Astrocyte (in vitro differentiated cells and primary cell): ENCODE measurements at regions not wholly inside any gene's neighbourhood (a gene's known extent, or its start where the extent isn't known, plus 50 kb on each side); places are given as distances from the start of the nearest gene placed in this dataset.

Experiments
- DNase-seq: peaks from one replicate; pipeline ENCODE4 v3.0.0-alpha.2; 2010; ENCODE audit warnings: low read depth
- FAIRE-seq: peaks from 2 replicates; lab custom pipeline; 2011; peaks lifted over from hg19 to GRCh38; lab: Jason Lieb, UNC
- H2AFZ ChIP-seq: 2 replicates; pipeline ENCODE4 v1.6.0; 2012; ENCODE audit warnings: low read depth, low read length, inconsistent platforms
- H3K27ac ChIP-seq: 2 replicates; pipeline ENCODE4 v1.5.1; 2011; ENCODE audit warnings: low read depth, low read length, inconsistent platforms
- H3K27me3 ChIP-seq: 2 replicates; pipeline ENCODE4 v1.6.0; 2011; ENCODE audit warnings: low read length, inconsistent platforms; ENCODE audit not compliant: insufficient read depth
- H3K36me3 ChIP-seq: 2 replicates; pipeline ENCODE4 v1.5.1; 2011; ENCODE audit warnings: low read length, inconsistent platforms; ENCODE audit not compliant: insufficient read depth
- H3K4me1 ChIP-seq: 2 replicates; pipeline ENCODE4 v1.5.1; 2011; ENCODE audit warnings: low read length, inconsistent platforms; ENCODE audit not compliant: insufficient read depth
- H3K4me2 ChIP-seq: 2 replicates; pipeline ENCODE4 v1.6.0; 2012; ENCODE audit warnings: low read length, inconsistent platforms
- H3K4me3 ChIP-seq: 2 replicates; pipeline ENCODE4 v1.5.1; 2011; ENCODE audit warnings: low read depth, mild to moderate bottlenecking, low read length, inconsistent platforms; ENCODE audit not compliant: insufficient read depth
- H3K79me2 ChIP-seq: 2 replicates; pipeline ENCODE4 v1.6.0; 2012; ENCODE audit warnings: mild to moderate bottlenecking, low read length, inconsistent platforms; ENCODE audit not compliant: insufficient read depth
- H3K9ac ChIP-seq: 2 replicates; pipeline ENCODE4 v1.6.0; 2012; ENCODE audit warnings: mild to moderate bottlenecking, low read length, inconsistent platforms
- H3K9me3 ChIP-seq: 2 replicates; pipeline ENCODE4 v1.5.1; 2012; ENCODE audit warnings: low read depth, mild to moderate bottlenecking, low read length, inconsistent platforms; ENCODE audit not compliant: insufficient read depth
- H4K20me1 ChIP-seq: 2 replicates; pipeline ENCODE4 v1.6.0; 2012; ENCODE audit warnings: low read length, inconsistent platforms; ENCODE audit not compliant: insufficient read depth
- H3K27ac Mint-ChIP-seq: one replicate; pipeline ENCODE4 v1.8.0; 2021; ENCODE audit warnings: mild to moderate bottlenecking, mixed read lengths; ENCODE audit not compliant: unreplicated experiment
- H3K27me3 Mint-ChIP-seq: one replicate; pipeline ENCODE4 v1.8.0; 2021; ENCODE audit warnings: low read depth, mixed read lengths; ENCODE audit not compliant: unreplicated experiment
- H3K36me3 Mint-ChIP-seq: one replicate; pipeline ENCODE4 v1.8.0; 2021; ENCODE audit warnings: low read depth, mixed read lengths; ENCODE audit not compliant: unreplicated experiment
- H3K4me1 Mint-ChIP-seq: one replicate; pipeline ENCODE4 v1.8.0; 2021; ENCODE audit warnings: low read depth, mixed read lengths; ENCODE audit not compliant: unreplicated experiment
- H3K4me3 Mint-ChIP-seq: one replicate; pipeline ENCODE4 v1.8.0; 2021; ENCODE audit warnings: mild to moderate bottlenecking, moderate library complexity, mixed read lengths; ENCODE audit not compliant: unreplicated experiment
- H3K9me3 Mint-ChIP-seq: one replicate; pipeline ENCODE4 v1.8.0; 2021; ENCODE audit warnings: mild to moderate bottlenecking, mixed read lengths; ENCODE audit not compliant: unreplicated experiment
- CTCF ChIP-seq: IDR thresholded peaks from 2 replicates; pipeline ENCODE4 v1.5.1; 2011; ENCODE audit warnings: low read depth, mild to moderate bottlenecking, inconsistent platforms, low read length, moderate library complexity; ENCODE audit not compliant: insufficient read depth
- EZH2 ChIP-seq: IDR thresholded peaks from 2 replicates; pipeline ENCODE4 v1.6.1; 2012; ENCODE audit warnings: mild to moderate bottlenecking, low read length, inconsistent platforms; ENCODE audit not compliant: insufficient read depth

DNA sequence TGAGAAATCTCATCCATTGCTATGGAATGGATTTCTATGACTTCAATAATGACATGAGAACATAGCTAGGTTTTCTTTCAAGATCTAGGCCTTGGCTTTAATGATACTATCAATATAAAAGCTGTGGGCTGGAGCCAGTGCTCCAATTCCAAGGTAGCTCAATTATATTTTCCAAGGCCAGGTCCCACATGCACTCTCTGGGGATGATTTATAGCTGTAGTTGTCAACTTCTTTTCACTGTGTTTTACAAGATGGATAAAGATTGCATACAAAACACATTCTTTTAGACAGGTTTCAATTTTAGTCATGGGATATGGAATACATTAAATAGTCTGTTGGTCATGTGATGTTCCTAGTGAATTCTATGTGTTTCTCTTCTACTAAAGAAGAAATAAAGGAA lies 156.7 kb downstream of the DCAF12L1 start:
- no peak overlapping the region for H3K9ac ChIP-seq
- no peaks in the 10 kb centered on the region for H4K20me1 ChIP-seq
- H3K4me2 ChIP-seq: no peak overlapping the region
- H3K4me1 ChIP-seq: no peaks in the 10 kb centered on the region
- no peak overlapping the region for H2AFZ ChIP-seq
- H3K27me3 ChIP-seq: no peaks in the 10 kb centered on the region
- DNase-seq: no peak
- H3K4me3 Mint-ChIP-seq: no peak overlapping the region
- no peaks in the 10 kb centered on the region for H3K79me2 ChIP-seq
- H3K9me3 ChIP-seq: no peaks in the 10 kb centered on the region
- H3K27ac Mint-ChIP-seq: no peak overlapping the region
- no peaks in the 10 kb centered on the region for H3K9me3 Mint-ChIP-seq
- TF ChIP-seq CTCF (no peak), EZH2 (no peak)
- H3K36me3 ChIP-seq: no peaks in the 10 kb centered on the region
- H3K36me3 Mint-ChIP-seq: no peaks in the 10 kb centered on the region
- H3K27ac ChIP-seq: no peak overlapping the region
- H3K4me3 ChIP-seq: no peak overlapping the region
- no peaks in the 10 kb centered on the region for H3K27me3 Mint-ChIP-seq
- no peaks in the 10 kb centered on the region for H3K4me1 Mint-ChIP-seq
- peak; percentile 49 for FAIRE-seq

DNA sequence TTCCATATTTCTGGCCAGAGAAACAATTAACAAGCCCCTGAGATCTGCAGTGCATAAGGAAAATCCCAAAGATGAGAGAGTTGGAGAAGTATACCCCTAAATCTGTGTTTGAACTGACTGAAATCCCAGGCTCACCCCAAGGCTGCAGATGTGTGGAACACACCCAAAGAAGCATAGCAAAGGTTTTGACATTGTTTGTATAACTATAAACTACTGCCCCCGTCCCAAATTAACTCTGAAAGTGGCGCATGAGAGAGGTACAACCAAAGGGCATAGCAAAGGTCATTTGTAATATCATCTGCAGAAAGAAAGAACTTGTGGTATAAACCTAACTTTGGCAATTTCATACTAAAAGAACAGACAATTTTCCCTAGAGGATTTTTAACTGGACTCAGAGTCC lies 157.9 kb downstream of the DCAF12L1 start:
- H3K4me1 Mint-ChIP-seq: no peaks in the 10 kb centered on the region
- Histone ChIP-seq H3K9me3 (no peaks in the 10 kb centered on the region), H3K36me3 (no peaks in the 10 kb centered on the region), H3K4me3 (no peak overlapping the region), H3K4me2 (no peak overlapping the region), H4K20me1 (no peaks in the 10 kb centered on the region), H3K79me2 (no peaks in the 10 kb centered on the region), H3K27me3 (no peaks in the 10 kb centered on the region), H3K4me1 (no peaks in the 10 kb centered on the region), H2AFZ (no peak overlapping the region), H3K27ac (no peak overlapping the region), H3K9ac (no peak overlapping the region)
- no peaks in the 10 kb centered on the region for H3K27me3 Mint-ChIP-seq
- H3K9me3 Mint-ChIP-seq: no peaks in the 10 kb centered on the region
- no peak for FAIRE-seq
- no peaks in the 10 kb centered on the region for H3K36me3 Mint-ChIP-seq
- no peak overlapping the region for H3K27ac Mint-ChIP-seq
- TF ChIP-seq EZH2 (no peak), CTCF (no peak)
- DNase-seq: no peak
- H3K4me3 Mint-ChIP-seq: no peak overlapping the region

DNA sequence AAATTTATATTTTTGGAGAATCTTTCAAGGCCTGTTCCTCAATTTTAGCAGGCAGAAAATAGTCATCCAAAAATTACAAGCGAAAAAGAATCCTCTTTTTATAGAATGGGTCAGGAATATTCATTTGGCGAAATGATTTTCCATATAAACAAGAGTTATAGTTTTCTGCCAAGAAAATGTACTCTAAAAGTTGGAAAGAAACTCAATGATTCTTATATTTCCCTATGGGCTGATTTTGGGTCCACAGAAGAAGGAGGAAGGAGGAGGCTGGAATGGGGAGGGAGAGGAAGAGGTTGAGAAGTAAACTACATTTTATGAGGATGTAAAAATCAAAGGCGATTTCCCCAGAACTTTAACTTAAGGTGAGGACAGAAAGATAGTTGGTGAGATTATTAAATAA lies 159.3 kb downstream of the DCAF12L1 start:
- H3K36me3 ChIP-seq: no peaks in the 10 kb centered on the region
- no peak overlapping the region for H2AFZ ChIP-seq
- no peaks in the 10 kb centered on the region for H3K27me3 ChIP-seq
- no peaks in the 10 kb centered on the region for H3K9me3 ChIP-seq
- no peaks in the 10 kb centered on the region for H4K20me1 ChIP-seq
- DNase-seq (no peak), FAIRE-seq (peak; percentile 95)
- no peaks in the 10 kb centered on the region for H3K4me1 ChIP-seq
- Mint-ChIP-seq H3K4me1 (no peaks in the 10 kb centered on the region), H3K9me3 (no peaks in the 10 kb centered on the region), H3K4me3 (no peak overlapping the region), H3K27me3 (no peaks in the 10 kb centered on the region), H3K36me3 (no peaks in the 10 kb centered on the region), H3K27ac (no peak overlapping the region)
- H3K4me3 ChIP-seq: no peak overlapping the region
- no peak overlapping the region for H3K9ac ChIP-seq
- no peak overlapping the region for H3K4me2 ChIP-seq
- TF ChIP-seq CTCF (no peak), EZH2 (no peak)
- no peaks in the 10 kb centered on the region for H3K79me2 ChIP-seq
- H3K27ac ChIP-seq: no peak overlapping the region
